ENCODE measurements at regions not wholly inside any gene's neighbourhood (a gene's known extent, or its start where the extent isn't known, plus 50 kb on each side); places are given as distances from the start of the nearest gene placed in this dataset.

- Histone ChIP-seq H3K27ac (ENCODE audit: low read depth, low read length) (no peak overlapping the region), H3K4me1 (ENCODE audit: control insufficient read depth, insufficient read depth, low read length, unreplicated experiment) (no peaks in the 10 kb centered on the region), H2AFZ (ENCODE audit: low read length, unreplicated experiment) (no peak overlapping the region), H3K36me3 (ENCODE audit: insufficient read depth, low read length) (no peaks in the 10 kb centered on the region), H3K27me3 (ENCODE audit: insufficient read depth, low read length) (no peaks in the 10 kb centered on the region), H3K79me2 (ENCODE audit: control insufficient read depth, insufficient read depth, low read length, unreplicated experiment) (no peaks in the 10 kb centered on the region), H3K4me3 (ENCODE audit: low read depth, low read length) (no peak overlapping the region)
Measured at GRCh38 chr5:63570752-63571151, 391.5 kb downstream of the HTR1A start.

GRCh38 chr5:63564789-63565188 is 397.5 kb downstream of the HTR1A start:
- Histone ChIP-seq H3K79me2 (ENCODE audit: control insufficient read depth, insufficient read depth, low read length, unreplicated experiment) (no peaks in the 10 kb centered on the region), H2AFZ (ENCODE audit: low read length, unreplicated experiment) (no peak overlapping the region), H3K4me3 (ENCODE audit: low read depth, low read length) (no peak overlapping the region), H3K27me3 (ENCODE audit: insufficient read depth, low read length) (no peaks in the 10 kb centered on the region), H3K4me1 (ENCODE audit: control insufficient read depth, insufficient read depth, low read length, unreplicated experiment) (no peaks in the 10 kb centered on the region), H3K27ac (ENCODE audit: low read depth, low read length) (no peak overlapping the region), H3K36me3 (ENCODE audit: insufficient read depth, low read length) (no peaks in the 10 kb centered on the region)

GRCh38 chr5:63563008-63563917 is 399.0 kb downstream of the HTR1A start:
- no peak overlapping the region for H2AFZ ChIP-seq (ENCODE audit: low read length, unreplicated experiment)
- no peaks in the 10 kb centered on the region for H3K4me1 ChIP-seq (ENCODE audit: control insufficient read depth, insufficient read depth, low read length, unreplicated experiment)
- no peak overlapping the region for H3K4me3 ChIP-seq (ENCODE audit: low read depth, low read length)
- no peak overlapping the region for H3K27ac ChIP-seq (ENCODE audit: low read depth, low read length)
- H3K27me3 ChIP-seq (ENCODE audit: insufficient read depth, low read length), result no peaks in the 10 kb centered on the region
- no peaks in the 10 kb centered on the region for H3K36me3 ChIP-seq (ENCODE audit: insufficient read depth, low read length)
- no peaks in the 10 kb centered on the region for H3K79me2 ChIP-seq (ENCODE audit: control insufficient read depth, insufficient read depth, low read length, unreplicated experiment)

- Histone ChIP-seq H3K4me1 (ENCODE audit: control insufficient read depth, insufficient read depth, low read length, unreplicated experiment) (no peaks in the 10 kb centered on the region), H3K79me2 (ENCODE audit: control insufficient read depth, insufficient read depth, low read length, unreplicated experiment) (no peaks in the 10 kb centered on the region), H3K4me3 (ENCODE audit: low read depth, low read length) (no peak overlapping the region), H3K36me3 (ENCODE audit: insufficient read depth, low read length) (no peaks in the 10 kb centered on the region), H3K27ac (ENCODE audit: low read depth, low read length) (no peak overlapping the region), H2AFZ (ENCODE audit: low read length, unreplicated experiment) (no peak overlapping the region), H3K27me3 (ENCODE audit: insufficient read depth, low read length) (no peaks in the 10 kb centered on the region)
Measured at GRCh38 chr5:63555874-63556273, 406.4 kb downstream of the HTR1A start.

GRCh38 chr5:63554191-63554590 is 408.1 kb downstream of the HTR1A start:
- Histone ChIP-seq H3K27ac (ENCODE audit: low read depth, low read length) (no peak overlapping the region), H3K79me2 (ENCODE audit: control insufficient read depth, insufficient read depth, low read length, unreplicated experiment) (no peaks in the 10 kb centered on the region), H2AFZ (ENCODE audit: low read length, unreplicated experiment) (no peak overlapping the region), H3K27me3 (ENCODE audit: insufficient read depth, low read length) (no peaks in the 10 kb centered on the region), H3K4me3 (ENCODE audit: low read depth, low read length) (no peak overlapping the region), H3K36me3 (ENCODE audit: insufficient read depth, low read length) (no peaks in the 10 kb centered on the region), H3K4me1 (ENCODE audit: control insufficient read depth, insufficient read depth, low read length, unreplicated experiment) (no peaks in the 10 kb centered on the region)

- no peaks in the 10 kb centered on the region for H3K79me2 ChIP-seq (ENCODE audit: control insufficient read depth, insufficient read depth, low read length, unreplicated experiment)
- no peak overlapping the region for H3K4me3 ChIP-seq (ENCODE audit: low read depth, low read length)
- no peak overlapping the region for H3K27ac ChIP-seq (ENCODE audit: low read depth, low read length)
- H3K36me3 ChIP-seq (ENCODE audit: insufficient read depth, low read length), result no peaks in the 10 kb centered on the region
- H3K27me3 ChIP-seq (ENCODE audit: insufficient read depth, low read length), result no peaks in the 10 kb centered on the region
- no peak overlapping the region for H2AFZ ChIP-seq (ENCODE audit: low read length, unreplicated experiment)
- H3K4me1 ChIP-seq (ENCODE audit: control insufficient read depth, insufficient read depth, low read length, unreplicated experiment), result no peaks in the 10 kb centered on the region
Measured at GRCh38 chr5:63553073-63553472, 409.2 kb downstream of the HTR1A start.

- no peaks in the 10 kb centered on the region for H3K36me3 ChIP-seq (ENCODE audit: insufficient read depth, low read length)
- no peak overlapping the region for H2AFZ ChIP-seq (ENCODE audit: low read length, unreplicated experiment)
- no peaks in the 10 kb centered on the region for H3K27me3 ChIP-seq (ENCODE audit: insufficient read depth, low read length)
- H3K4me3 ChIP-seq (ENCODE audit: low read depth, low read length), result no peak overlapping the region
- no peaks in the 10 kb centered on the region for H3K4me1 ChIP-seq (ENCODE audit: control insufficient read depth, insufficient read depth, low read length, unreplicated experiment)
- no peak overlapping the region for H3K27ac ChIP-seq (ENCODE audit: low read depth, low read length)
- H3K79me2 ChIP-seq (ENCODE audit: control insufficient read depth, insufficient read depth, low read length, unreplicated experiment), result no peaks in the 10 kb centered on the region
Measured at GRCh38 chr5:63535840-63536602, 426.2 kb downstream of the HTR1A start.

- H3K4me1 ChIP-seq (ENCODE audit: control insufficient read depth, insufficient read depth, low read length, unreplicated experiment), result no peaks in the 10 kb centered on the region
- H3K27ac ChIP-seq (ENCODE audit: low read depth, low read length), result no peak overlapping the region
- H3K27me3 ChIP-seq (ENCODE audit: insufficient read depth, low read length), result no peaks in the 10 kb centered on the region
- no peak overlapping the region for H2AFZ ChIP-seq (ENCODE audit: low read length, unreplicated experiment)
- no peak overlapping the region for H3K4me3 ChIP-seq (ENCODE audit: low read depth, low read length)
- H3K79me2 ChIP-seq (ENCODE audit: control insufficient read depth, insufficient read depth, low read length, unreplicated experiment), result no peaks in the 10 kb centered on the region
- H3K36me3 ChIP-seq (ENCODE audit: insufficient read depth, low read length), result no peaks in the 10 kb centered on the region
Measured at GRCh38 chr5:63524281-63524680, 438.0 kb downstream of the HTR1A start.

- no peak overlapping the region for H3K4me3 ChIP-seq (ENCODE audit: low read depth, low read length)
- no peak overlapping the region for H2AFZ ChIP-seq (ENCODE audit: low read length, unreplicated experiment)
- no peak overlapping the region for H3K27ac ChIP-seq (ENCODE audit: low read depth, low read length)
- H3K4me1 ChIP-seq (ENCODE audit: control insufficient read depth, insufficient read depth, low read length, unreplicated experiment), result no peaks in the 10 kb centered on the region
- H3K79me2 ChIP-seq (ENCODE audit: control insufficient read depth, insufficient read depth, low read length, unreplicated experiment), result no peaks in the 10 kb centered on the region
- H3K27me3 ChIP-seq (ENCODE audit: insufficient read depth, low read length), result no peaks in the 10 kb centered on the region
- no peaks in the 10 kb centered on the region for H3K36me3 ChIP-seq (ENCODE audit: insufficient read depth, low read length)
Measured at GRCh38 chr5:63516006-63516405, 446.2 kb downstream of the HTR1A start.

- no peak overlapping the region for H3K4me3 ChIP-seq (ENCODE audit: low read depth, low read length)
- no peaks in the 10 kb centered on the region for H3K4me1 ChIP-seq (ENCODE audit: control insufficient read depth, insufficient read depth, low read length, unreplicated experiment)
- H3K79me2 ChIP-seq (ENCODE audit: control insufficient read depth, insufficient read depth, low read length, unreplicated experiment), result no peaks in the 10 kb centered on the region
- no peaks in the 10 kb centered on the region for H3K36me3 ChIP-seq (ENCODE audit: insufficient read depth, low read length)
- no peak overlapping the region for H3K27ac ChIP-seq (ENCODE audit: low read depth, low read length)
- no peaks in the 10 kb centered on the region for H3K27me3 ChIP-seq (ENCODE audit: insufficient read depth, low read length)
- H2AFZ ChIP-seq (ENCODE audit: low read length, unreplicated experiment), result no peak overlapping the region
Measured at GRCh38 chr5:63500242-63500641, 462.0 kb downstream of the HTR1A start.

- Histone ChIP-seq H3K4me3 (ENCODE audit: low read depth, low read length) (no peak overlapping the region), H3K27ac (ENCODE audit: low read depth, low read length) (no peak overlapping the region)
Measured at GRCh38 chr5:63495225-63495624, 467.0 kb downstream of the HTR1A start.

More at GRCh38 chr5:63495225-63495624, 467.0 kb downstream of the HTR1A start:
- H3K79me2 ChIP-seq (ENCODE audit: control insufficient read depth, insufficient read depth, low read length, unreplicated experiment), result no peaks in the 10 kb centered on the region
- H2AFZ ChIP-seq (ENCODE audit: low read length, unreplicated experiment), result no peak overlapping the region
- H3K36me3 ChIP-seq (ENCODE audit: insufficient read depth, low read length), result no peaks in the 10 kb centered on the region
- H3K4me1 ChIP-seq (ENCODE audit: control insufficient read depth, insufficient read depth, low read length, unreplicated experiment), result no peaks in the 10 kb centered on the region
- H3K27me3 ChIP-seq (ENCODE audit: insufficient read depth, low read length), result no peaks in the 10 kb centered on the region
